ENCODE measurements at regions not wholly inside any gene's neighbourhood (a gene's known extent, or its start where the extent isn't known, plus 50 kb on each side); places are given as distances from the start of the nearest gene placed in this dataset.

- Histone ChIP-seq H3K9me3 (ENCODE audit: low read length) (no peaks in the 10 kb centered on the region), H2AFZ (ENCODE audit: low read length) (no peak overlapping the region), H3K27me3 (ENCODE audit: low read length) (no peaks in the 10 kb centered on the region), H3K4me3 (ENCODE audit: low read length) (no peak overlapping the region), H3K27ac (ENCODE audit: low read length) (no peak overlapping the region), H4K20me1 (ENCODE audit: low read length) (no peaks in the 10 kb centered on the region), H3F3A (ENCODE audit: low read length, unreplicated experiment) (no peaks in the 10 kb centered on the region), H3K9me2 (replicated peaks; ENCODE audit: low read length) (no peaks in the 10 kb centered on the region), H3K4me2 (ENCODE audit: low read length) (no peak overlapping the region), H3K9ac (ENCODE audit: low read length) (no peak overlapping the region), H3K4me1 (ENCODE audit: insufficient read depth, low read length) (no peaks in the 10 kb centered on the region), H3K79me2 (ENCODE audit: low read length) (no peaks in the 10 kb centered on the region), H3K36me3 (ENCODE audit: low read depth, low read length) (no peaks in the 10 kb centered on the region)
- CTCF ChIA-PET = no interaction called here
- intact Hi-C loops (cut with micrococcal nuclease) = no loop called here
- ATAC-seq (no peak), DNase-seq (no peak)
- POLR2A ChIA-PET (ENCODE audit: unreplicated experiment) = no interaction called here
- TF ChIP-seq EZH2phosphoT487 (IDR thresholded peaks at IDR 0.05; ENCODE audit: borderline replicate concordance, low read length) = no peak
- TF ChIP-seq EZH2 (IDR thresholded peaks at IDR 0.05; ENCODE audit: low read length, unreplicated experiment) = no peak
- TF ChIP-seq CTCF (conservative IDR thresholded peaks at IDR 0.05; ENCODE audit: low read depth, low read length) = no peak
- no TSS peak for BruUV-seq (replicated peaks)
Observed at GRCh38 chr6:21457647-21458046, 135.9 kb upstream of the SOX4 start.

- DNase-seq = no peak
- H3F3A ChIP-seq (ENCODE audit: low read length, unreplicated experiment) = no peaks in the 10 kb centered on the region
- H3K79me2 ChIP-seq (ENCODE audit: low read length) = no peaks in the 10 kb centered on the region
- no peak overlapping the region for H3K27ac ChIP-seq (ENCODE audit: low read length)
- TF ChIP-seq EZH2 (IDR thresholded peaks at IDR 0.05; ENCODE audit: low read length, unreplicated experiment) (no peak), CTCF (conservative IDR thresholded peaks at IDR 0.05; ENCODE audit: low read depth, low read length) (no peak), EZH2phosphoT487 (IDR thresholded peaks at IDR 0.05; ENCODE audit: borderline replicate concordance, low read length) (no peak)
- H3K4me1 ChIP-seq (ENCODE audit: insufficient read depth, low read length) = no peaks in the 10 kb centered on the region
- intact Hi-C loops (cut with micrococcal nuclease) = no loop called here
- H3K4me3 ChIP-seq (ENCODE audit: low read length) = no peak overlapping the region
- H3K4me2 ChIP-seq (ENCODE audit: low read length) = no peak overlapping the region
- no peaks in the 10 kb centered on the region for H4K20me1 ChIP-seq (ENCODE audit: low read length)
- no TSS peak for BruUV-seq (replicated peaks)
- no peak for ATAC-seq
- no peaks in the 10 kb centered on the region for H3K27me3 ChIP-seq (ENCODE audit: low read length)
- POLR2A ChIA-PET (ENCODE audit: unreplicated experiment) = no interaction called here
- H3K9ac ChIP-seq (ENCODE audit: low read length) = no peak overlapping the region
- H3K9me3 ChIP-seq (ENCODE audit: low read length) = no peaks in the 10 kb centered on the region
- CTCF ChIA-PET = no interaction called here
- no peaks in the 10 kb centered on the region for H3K9me2 ChIP-seq (replicated peaks; ENCODE audit: low read length)
- H2AFZ ChIP-seq (ENCODE audit: low read length) = no peak overlapping the region
- no peaks in the 10 kb centered on the region for H3K36me3 ChIP-seq (ENCODE audit: low read depth, low read length)
Observed at GRCh38 chr6:21459641-21460040, 133.9 kb upstream of the SOX4 start.

GRCh38 chr6:21461844-21462518, 131.6 kb upstream of the SOX4 start:
- no peak overlapping the region for H3K4me2 ChIP-seq (ENCODE audit: low read length)
- no peak overlapping the region for H3K4me3 ChIP-seq (ENCODE audit: low read length)
- H3K27me3 ChIP-seq (ENCODE audit: low read length) = no peaks in the 10 kb centered on the region
- intact Hi-C loops (cut with micrococcal nuclease) = no loop called here
- H3F3A ChIP-seq (ENCODE audit: low read length, unreplicated experiment) = no peaks in the 10 kb centered on the region
- no TSS peak for BruUV-seq (replicated peaks)
- peak overlapping the region; percentile 21; the same call in 1 of the 2 replicates for H2AFZ ChIP-seq (ENCODE audit: low read length)
- ATAC-seq = no peak
- no peaks in the 10 kb centered on the region for H3K79me2 ChIP-seq (ENCODE audit: low read length)
- no peaks in the 10 kb centered on the region for H3K36me3 ChIP-seq (ENCODE audit: low read depth, low read length)
- H3K9ac ChIP-seq (ENCODE audit: low read length) = no peak overlapping the region
- DNase-seq = no peak
- no peaks in the 10 kb centered on the region for H4K20me1 ChIP-seq (ENCODE audit: low read length)
- POLR2A ChIA-PET (ENCODE audit: unreplicated experiment) = no interaction called here
- H3K9me2 ChIP-seq (replicated peaks; ENCODE audit: low read length) = no peaks in the 10 kb centered on the region
- no peak overlapping the region for H3K27ac ChIP-seq (ENCODE audit: low read length)
- H3K4me1 ChIP-seq (ENCODE audit: insufficient read depth, low read length) = no peaks in the 10 kb centered on the region
- CTCF ChIA-PET = no interaction called here
- TF ChIP-seq EZH2 (IDR thresholded peaks at IDR 0.05; ENCODE audit: low read length, unreplicated experiment) (no peak), CTCF (conservative IDR thresholded peaks at IDR 0.05; ENCODE audit: low read depth, low read length) (no peak), EZH2phosphoT487 (IDR thresholded peaks at IDR 0.05; ENCODE audit: borderline replicate concordance, low read length) (no peak)
- no peaks in the 10 kb centered on the region for H3K9me3 ChIP-seq (ENCODE audit: low read length)
